ENCODE measurements at regions not wholly inside any gene's neighbourhood (a gene's known extent, or its start where the extent isn't known, plus 50 kb on each side); places are given as distances from the start of the nearest gene placed in this dataset.
"Not testable (repeated sequence)": the region's sequence is repeated elsewhere in the genome, so short reads cannot be mapped to it uniquely, and the experiment has no call there.

GRCh38 chr14:97166497-97166896, 369.3 kb downstream of the VRK1 start:
- Histone ChIP-seq H3K79me2 (ENCODE audit: insufficient read depth, low read length) (no peaks in the 10 kb centered on the region), H3K9me3 (ENCODE audit: low read length) (no peaks in the 10 kb centered on the region), H3K27ac (ENCODE audit: extremely low read length, insufficient read depth, low read length) (no peak overlapping the region), H3K9ac (ENCODE audit: insufficient read depth, low read depth, low read length) (no peak overlapping the region), H3K27me3 (ENCODE audit: control insufficient read depth in 1 of 2, insufficient read depth in 2 of 2, low read length in 2 of 2) (no peaks in the 10 kb centered on the region), H3K4me2 (ENCODE audit: low read depth, low read length) (no peak overlapping the region), H3K36me3 (replicated peaks in 1 of 2; ENCODE audit: control insufficient read depth in 1 of 2, insufficient read depth in 2 of 2, low read length in 2 of 2) (no peaks in the 10 kb centered on the region), H3K4me3 (replicated peaks in 1 of 3; ENCODE audit: insufficient read depth in 1 of 3, low read depth in 2 of 3, low read length in 3 of 3) (no peak overlapping the region), H2AFZ (ENCODE audit: low read length) (no peak overlapping the region), H4K20me1 (ENCODE audit: insufficient read depth, low read length) (no peaks in the 10 kb centered on the region), H3K4me1 (ENCODE audit: insufficient read depth, low read length) (no peaks in the 10 kb centered on the region)
- WGBS (ENCODE audit: low lambda C conversion rate), result 41% methylated on average over 7 of the region's 7 CpGs
- in situ Hi-C loops (cut with HindIII; ENCODE audit: extremely low pct_ligation_motif_present, low pct_unique_long_range_greater_than_20kb), result no loop called here
- ChIA-PET CTCF (ENCODE audit: low intra/inter-chr PET ratio, low total read pairs) (no interaction called here), POLR2A (no interaction called here)
- no peak for DNase-seq (ENCODE audit: low spot score)
- no peak for FAIRE-seq
- ATAC-seq, result no peak
- 0 out of 2 replicates have a peak, but pooled peaks have one; percentile 37 for TF ChIP-seq CREB1 (IDR thresholded peaks at IDR 0.05)
- no peak for TF ChIP-seq CREB1 (CRISPR knock-in tag; IDR thresholded peaks at IDR 0.05)
- TF ChIP-seq, protein P1, sequence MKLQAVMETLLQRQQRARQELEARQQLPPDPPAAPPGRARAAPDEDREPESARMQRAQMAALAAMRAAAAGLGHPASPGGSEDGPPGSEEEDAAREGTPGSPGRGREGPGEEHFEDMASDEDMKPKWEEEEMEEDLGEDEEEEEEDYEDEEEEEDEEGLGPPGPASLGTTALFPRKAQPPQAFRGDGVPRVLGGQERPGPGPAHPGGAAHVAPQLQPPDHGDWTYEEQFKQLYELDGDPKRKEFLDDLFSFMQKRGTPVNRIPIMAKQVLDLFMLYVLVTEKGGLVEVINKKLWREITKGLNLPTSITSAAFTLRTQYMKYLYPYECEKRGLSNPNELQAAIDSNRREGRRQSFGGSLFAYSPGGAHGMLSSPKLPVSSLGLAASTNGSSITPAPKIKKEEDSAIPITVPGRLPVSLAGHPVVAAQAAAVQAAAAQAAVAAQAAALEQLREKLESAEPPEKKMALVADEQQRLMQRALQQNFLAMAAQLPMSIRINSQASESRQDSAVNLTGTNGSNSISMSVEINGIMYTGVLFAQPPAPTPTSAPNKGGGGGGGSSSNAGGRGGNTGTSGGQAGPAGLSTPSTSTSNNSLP (IDR thresholded peaks at IDR 0.05; ENCODE audit: low read depth, low read length), result no peak
- intact Hi-C loops (cut with micrococcal nuclease; ENCODE audit: unreplicated experiment), result no loop called here
- no TSS peak for BruUV-seq (replicated peaks)

DNA sequence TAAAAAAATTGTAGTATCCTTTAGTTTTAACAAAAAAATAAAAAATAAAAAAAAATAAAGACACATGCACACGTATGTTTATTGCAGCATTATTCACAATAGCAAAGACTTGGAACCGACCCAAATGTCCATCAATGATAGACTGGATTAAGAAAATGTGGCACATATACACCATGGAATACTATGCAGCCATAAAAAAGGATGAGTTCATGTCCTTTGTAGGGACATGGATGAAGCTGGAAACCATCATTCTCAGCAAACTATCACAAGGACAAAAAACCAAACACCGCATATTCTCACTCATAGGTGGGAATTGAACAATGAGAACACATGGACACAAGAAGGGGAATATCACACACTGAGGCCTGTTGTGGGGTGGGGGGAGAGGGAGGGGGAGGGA, 370.4 kb downstream of the VRK1 start:
- H3K27me3 ChIP-seq (ENCODE audit: control insufficient read depth in 1 of 2, insufficient read depth in 2 of 2, low read length in 2 of 2); DNase-seq (ENCODE audit: low spot score); H3K4me2 ChIP-seq (ENCODE audit: low read depth, low read length); in situ Hi-C loops (cut with HindIII; ENCODE audit: extremely low pct_ligation_motif_present, low pct_unique_long_range_greater_than_20kb); CTCF ChIA-PET (ENCODE audit: low intra/inter-chr PET ratio, low total read pairs); H3K79me2 ChIP-seq (ENCODE audit: insufficient read depth, low read length); BruUV-seq (replicated peaks); H3K9me3 ChIP-seq (ENCODE audit: low read length); H3K4me3 ChIP-seq (replicated peaks in 1 of 3; ENCODE audit: insufficient read depth in 1 of 3, low read depth in 2 of 3, low read length in 3 of 3); H3K27ac ChIP-seq (ENCODE audit: extremely low read length, insufficient read depth, low read length); H4K20me1 ChIP-seq (ENCODE audit: insufficient read depth, low read length); H3K36me3 ChIP-seq (replicated peaks in 1 of 2; ENCODE audit: control insufficient read depth in 1 of 2, insufficient read depth in 2 of 2, low read length in 2 of 2); H3K4me1 ChIP-seq (ENCODE audit: insufficient read depth, low read length); POLR2A ChIA-PET; intact Hi-C loops (cut with micrococcal nuclease; ENCODE audit: unreplicated experiment); ATAC-seq; H3K9ac ChIP-seq (ENCODE audit: insufficient read depth, low read depth, low read length); H2AFZ ChIP-seq (ENCODE audit: low read length); FAIRE-seq: not testable (repeated sequence)
- 60% methylated on average over 3 of the region's 3 CpGs for WGBS (ENCODE audit: low lambda C conversion rate)

Measured in HepG2 (cell line).